GM18508 (cell line): ENCODE measurements at regions not wholly inside any gene's neighbourhood (a gene's known extent, or its start where the extent isn't known, plus 50 kb on each side); places are given as distances from the start of the nearest gene placed in this dataset.

Experiments
- ATAC-seq: cut with Tn5 transposase; IDR thresholded peaks from one replicate; pipeline ENCODE4 v1.9.1; 2021; ENCODE audit warnings: moderate number of reproducible peaks; ENCODE audit not compliant: insufficient read depth, unreplicated experiment

- no peak for ATAC-seq
Measured at GRCh38 chr16:86103320-86103719, 204.4 kb downstream of the IRF8 start.

DNA sequence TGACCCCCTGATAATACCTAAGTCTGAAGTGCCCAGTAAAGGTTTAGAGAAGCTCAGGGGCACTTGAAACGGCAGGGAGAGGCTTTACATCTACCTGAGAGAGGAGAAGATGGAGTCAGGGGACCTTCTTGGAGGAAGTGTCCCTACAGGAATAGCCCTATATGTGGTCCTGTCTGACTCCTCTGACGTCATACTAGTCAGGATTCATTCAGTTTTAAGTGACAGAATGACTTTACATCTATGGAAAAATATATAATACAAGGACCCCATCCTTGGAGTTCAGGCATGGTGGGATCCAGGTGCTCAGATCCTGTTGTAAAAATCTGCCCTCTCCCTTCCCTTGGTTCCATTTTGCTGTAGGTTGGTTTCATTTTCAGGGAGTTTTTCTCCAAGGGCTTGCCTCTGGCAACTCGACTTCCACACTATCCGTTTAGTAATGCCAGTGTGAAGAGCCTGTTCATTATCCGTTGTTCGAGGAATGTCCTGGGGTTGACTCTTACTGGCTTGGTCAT is 205.6 kb downstream of the IRF8 start:
- no peak for ATAC-seq

GRCh38 chr16:86107215-86107825 is 208.4 kb downstream of the IRF8 start:
- no peak for ATAC-seq

DNA sequence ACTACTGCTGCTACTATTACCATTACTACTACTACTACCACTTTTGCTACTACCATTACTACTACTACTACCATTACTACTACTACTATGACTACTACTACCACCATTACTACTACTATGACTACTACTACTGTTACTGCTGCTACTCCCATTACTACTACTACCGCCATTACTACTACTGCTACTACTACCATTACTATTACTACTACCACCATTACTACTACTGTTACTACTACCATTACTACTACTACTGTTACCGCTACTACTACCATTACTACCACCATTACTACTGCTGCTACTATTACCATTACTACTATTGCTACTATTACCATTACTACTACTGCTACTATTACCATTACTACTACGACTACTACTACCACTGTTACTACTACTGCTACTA is 209.1 kb downstream of the IRF8 start:
- no peak for ATAC-seq

GRCh38 chr16:86110134-86110533 is 211.2 kb downstream of the IRF8 start:
- ATAC-seq = no peak

DNA sequence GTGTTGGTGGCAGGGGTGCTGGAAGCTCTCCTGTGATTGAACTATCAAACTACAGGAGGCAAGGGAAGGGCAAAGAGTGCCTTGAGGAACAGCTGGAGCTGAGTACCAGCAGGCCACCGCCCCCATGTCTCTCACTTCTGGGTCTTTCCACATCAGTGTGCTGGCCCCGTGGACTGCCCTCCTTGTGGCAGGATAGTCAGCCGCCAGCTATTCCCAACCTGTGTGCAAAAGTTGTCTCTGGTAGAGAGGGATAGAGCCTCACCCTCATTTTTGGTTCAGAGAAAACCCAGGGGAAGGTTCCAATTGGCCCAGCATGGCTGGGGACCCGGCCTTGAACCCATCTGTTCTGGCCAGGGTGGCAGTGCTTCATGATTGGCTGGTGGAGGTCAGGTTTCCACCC is 211.8 kb downstream of the IRF8 start:
- no peak for ATAC-seq

DNA sequence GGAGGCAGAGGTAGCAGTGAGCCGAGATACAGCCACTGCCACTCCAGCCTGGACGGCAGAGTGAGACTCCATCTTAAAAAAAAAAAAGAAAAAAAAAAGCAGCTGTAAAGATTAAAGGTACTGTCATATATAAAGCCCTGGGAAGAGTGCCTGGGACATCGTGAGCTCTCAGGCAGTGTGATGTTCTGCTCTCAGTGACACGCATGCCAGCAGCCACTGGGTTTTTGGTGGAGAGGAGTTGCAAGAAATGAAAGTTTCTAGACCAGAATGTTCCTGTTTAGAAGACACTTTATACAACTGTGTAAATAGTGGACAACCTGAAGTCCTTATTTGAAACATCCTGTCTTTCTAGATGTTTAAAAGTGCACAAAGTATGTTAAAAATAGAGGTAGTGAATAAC is 213.2 kb downstream of the IRF8 start:
- no peak for ATAC-seq

GRCh38 chr16:86117235-86117634 is 218.3 kb downstream of the IRF8 start:
- ATAC-seq = no peak

- no peak for ATAC-seq
Measured at GRCh38 chr16:86117756-86118155, 218.8 kb downstream of the IRF8 start.

DNA sequence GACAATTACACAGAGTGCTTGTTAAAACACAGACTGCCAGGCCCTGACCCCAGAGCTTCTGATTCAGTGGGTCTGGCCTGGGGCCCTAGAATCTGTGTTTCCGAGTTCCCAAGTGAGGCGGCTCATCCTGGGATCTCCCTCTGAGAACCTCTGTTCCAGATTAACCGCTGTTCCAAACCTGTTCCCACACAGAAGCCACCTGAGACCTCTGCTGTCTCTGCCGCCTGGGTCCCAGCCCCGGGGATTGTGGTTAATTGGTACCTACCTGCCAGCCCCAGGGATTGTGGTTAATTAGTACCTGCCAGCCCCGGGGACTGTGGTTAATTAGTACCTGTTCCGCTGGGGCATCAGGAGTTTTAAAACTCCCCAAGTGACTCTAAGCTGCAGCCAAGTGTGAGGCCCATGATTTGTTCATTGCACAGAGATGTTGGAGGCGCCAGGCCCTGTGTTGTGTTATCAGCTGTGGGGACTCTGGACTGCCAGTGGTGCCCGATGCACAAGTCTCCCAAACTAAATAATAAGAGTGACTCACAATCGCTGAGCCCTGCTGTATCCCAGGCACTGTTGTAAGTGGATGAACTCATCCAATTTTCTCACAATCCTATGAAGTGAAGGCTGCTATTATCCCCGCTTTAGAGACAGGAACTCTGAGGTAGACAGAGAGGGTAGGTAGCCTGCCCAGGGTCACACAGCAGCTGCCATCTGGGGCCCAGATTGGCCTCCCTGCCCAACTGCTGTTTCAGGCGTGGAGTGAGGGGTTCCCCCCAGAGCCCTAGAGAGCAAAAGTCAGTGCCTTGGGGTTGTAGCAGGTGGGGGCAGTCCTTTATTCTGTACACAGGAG is 219.7 kb downstream of the IRF8 start:
- ATAC-seq = no peak

DNA sequence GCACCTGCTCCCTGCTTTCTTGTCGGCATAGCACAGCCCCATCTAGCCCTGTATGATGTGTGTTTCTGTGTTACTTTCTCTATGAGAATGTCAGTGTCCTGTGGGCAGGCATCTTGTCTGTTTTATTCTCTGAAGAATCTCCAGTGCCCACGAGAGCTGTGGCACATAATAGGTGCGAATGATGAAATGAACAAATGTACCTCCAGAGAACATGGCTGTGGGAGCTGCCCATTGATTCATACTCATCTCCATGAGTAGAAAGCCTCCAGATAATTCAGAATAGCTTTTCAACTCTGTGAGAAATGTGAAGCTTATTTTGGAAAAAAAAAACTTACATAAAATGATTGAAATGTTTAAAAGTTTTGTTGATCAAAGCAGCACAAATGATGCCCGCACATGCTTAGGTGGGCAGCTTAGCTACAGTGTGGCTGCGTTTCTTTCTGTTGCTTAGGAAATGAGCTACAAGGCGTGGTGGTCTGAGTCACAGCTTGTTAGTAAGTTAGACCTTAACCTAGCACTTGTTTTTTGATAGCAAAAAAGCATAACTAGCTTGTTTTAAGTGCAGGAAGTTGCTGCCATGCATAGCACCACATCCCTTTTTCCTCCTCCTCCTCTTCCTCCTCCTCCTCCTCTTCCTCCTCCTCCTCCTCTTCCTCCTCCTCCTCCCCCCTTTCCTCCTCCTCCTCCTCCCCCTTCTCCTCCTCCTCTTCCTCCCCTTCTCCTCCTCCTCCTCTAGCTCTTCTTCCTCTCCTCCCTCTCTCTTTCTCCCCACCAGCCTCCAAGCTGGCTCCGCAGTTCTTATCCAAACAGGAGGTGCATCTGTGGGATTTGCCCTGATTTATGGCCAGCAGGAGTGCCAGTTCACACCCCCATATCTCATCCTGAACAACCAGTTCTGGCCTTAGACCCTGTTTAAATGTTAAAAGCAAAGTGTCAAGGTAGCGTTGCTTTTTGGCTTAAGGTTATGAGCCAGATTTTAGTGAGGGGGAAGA is 221.5 kb downstream of the IRF8 start:
- no peak for ATAC-seq

DNA sequence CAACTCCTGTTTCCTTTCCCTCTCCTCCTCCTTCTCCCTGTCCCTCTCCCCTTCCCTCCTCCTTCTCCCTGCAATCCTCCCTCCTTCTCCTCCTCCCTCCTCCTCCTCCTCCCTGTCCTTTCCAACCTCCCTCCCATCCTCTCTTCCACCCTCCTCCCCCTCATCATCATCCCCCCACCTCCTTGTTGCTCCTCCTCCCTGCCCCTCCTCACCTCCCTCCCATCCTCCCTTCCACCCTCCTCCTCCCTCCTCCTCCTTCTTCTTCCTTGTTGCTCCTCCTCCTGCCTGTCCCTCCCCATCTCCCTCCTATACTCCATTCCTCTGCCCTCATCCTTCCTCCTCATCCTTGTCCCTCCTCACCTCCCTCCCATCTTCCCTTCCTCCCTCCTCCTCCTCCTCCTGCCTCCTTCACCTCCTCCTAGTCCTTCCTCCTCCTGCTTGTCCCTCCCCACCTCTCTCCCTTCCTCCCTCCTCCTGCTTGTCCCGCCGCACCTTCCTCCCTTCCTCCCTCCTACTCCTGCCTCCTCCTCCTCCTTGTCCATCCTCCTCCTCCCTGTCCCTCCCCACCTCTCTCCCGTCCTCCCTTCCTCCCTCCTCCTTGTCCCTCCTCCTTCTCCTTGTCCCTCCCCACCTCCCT is 222.5 kb downstream of the IRF8 start:
- no peak for ATAC-seq

DNA sequence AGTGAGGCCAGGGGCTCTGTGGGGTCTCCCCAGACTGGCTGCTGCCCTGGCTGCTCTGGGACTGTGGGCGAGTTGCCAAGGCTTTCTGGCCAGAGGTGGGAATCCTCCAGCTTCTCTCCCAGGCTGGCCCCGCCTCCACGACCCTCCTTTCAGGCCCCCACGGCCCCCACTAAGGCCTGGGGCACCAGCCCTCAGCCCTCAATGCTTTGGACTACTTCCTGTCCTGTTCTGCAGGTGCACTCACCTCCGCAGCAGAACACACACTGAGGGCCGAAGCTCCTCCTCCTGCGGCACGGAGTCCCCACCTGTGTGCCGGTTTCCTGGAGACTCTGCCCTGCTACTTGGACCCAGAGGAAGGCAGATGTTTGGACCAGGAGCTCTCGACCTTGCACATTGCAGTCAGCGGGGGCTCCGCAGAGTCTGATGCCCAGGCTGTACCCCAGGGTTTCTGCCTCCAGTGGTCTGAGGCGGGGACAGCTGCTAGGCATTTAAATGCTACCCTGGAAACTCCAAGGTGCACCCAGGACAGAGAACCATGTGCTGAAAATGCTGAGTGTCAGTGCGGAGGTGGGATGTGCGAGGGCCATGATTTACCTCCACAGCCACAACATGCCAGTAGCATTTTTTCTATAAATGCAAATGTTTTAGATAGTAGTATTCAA is 223.8 kb downstream of the IRF8 start:
- ATAC-seq = no peak

- ATAC-seq = no peak
Measured at GRCh38 chr16:86124321-86124720, 225.4 kb downstream of the IRF8 start.

- no peak for ATAC-seq
Measured at GRCh38 chr16:86126891-86127290, 227.9 kb downstream of the IRF8 start.

- no peak for ATAC-seq
Measured at GRCh38 chr16:86127366-86127765, 228.4 kb downstream of the IRF8 start.

DNA sequence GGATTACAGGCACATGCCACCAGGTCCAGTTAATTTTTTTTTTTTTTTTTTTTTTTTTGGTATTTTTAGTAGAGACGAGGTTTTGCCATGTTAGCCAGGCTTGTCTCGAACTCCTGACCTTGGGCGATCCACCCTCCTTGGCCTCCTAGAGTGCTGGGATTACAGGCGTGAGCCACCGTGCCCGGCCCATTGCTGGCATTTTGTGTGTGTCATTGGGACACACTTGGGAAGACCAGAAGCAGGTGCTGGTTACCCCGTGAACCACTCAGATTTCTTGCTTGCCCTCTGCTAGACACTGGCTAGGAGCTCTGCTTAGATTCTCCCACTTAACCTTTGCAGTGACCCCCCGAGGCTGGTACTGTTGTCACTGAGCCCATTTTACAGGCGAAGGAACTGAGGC is 229.3 kb downstream of the IRF8 start:
- no peak for ATAC-seq

GRCh38 chr16:86129541-86129940 is 230.6 kb downstream of the IRF8 start:
- ATAC-seq = no peak

GRCh38 chr16:86133377-86133776 is 234.4 kb downstream of the IRF8 start:
- ATAC-seq = no peak
